ENCODE measurements at regions not wholly inside any gene's neighbourhood (a gene's known extent, or its start where the extent isn't known, plus 50 kb on each side); places are given as distances from the start of the nearest gene placed in this dataset.

DNA sequence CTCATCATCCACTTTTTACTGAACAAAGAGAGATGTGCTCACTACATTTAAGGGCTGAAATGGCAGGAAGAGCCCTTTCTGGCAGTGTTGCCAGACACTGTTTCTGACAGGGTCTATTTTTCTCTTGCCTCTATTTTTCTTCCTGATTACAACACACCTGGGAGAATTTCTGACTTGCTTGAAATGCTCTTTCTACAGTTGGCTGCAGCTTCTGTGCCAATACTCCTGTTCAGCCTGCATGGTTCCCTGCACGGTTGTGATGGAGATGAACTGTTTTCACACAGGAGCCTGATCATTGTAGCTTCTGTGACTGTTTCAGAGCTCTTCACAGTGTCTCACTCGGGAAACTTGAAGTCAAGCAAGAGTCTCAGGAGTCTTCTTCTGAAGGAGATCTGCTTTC lies 83.0 kb upstream of the DLG1 start (continued):
- no peak for TF ChIP-seq ZNF274 (IDR thresholded peaks at IDR 0.05; ENCODE audit: borderline replicate concordance, extremely low read depth, low read length)
- no peak for TF ChIP-seq ASH2L (IDR thresholded peaks at IDR 0.05; ENCODE audit: low read length)
- TF ChIP-seq EP300 (IDR thresholded peaks at IDR 0.05; ENCODE audit: borderline replicate concordance in 1 of 2, low read depth in 2 of 2, low read length in 2 of 2) = no peak
- no peak for TF ChIP-seq RBBP5 (IDR thresholded peaks at IDR 0.05; ENCODE audit: borderline replicate concordance, low read depth, low read length)
- no peak for TF ChIP-seq KDM4A (IDR thresholded peaks at IDR 0.05; ENCODE audit: low read depth, low read length, severe bottlenecking)
- TF ChIP-seq TAF7 (optimal IDR thresholded peaks at IDR 0.05; ENCODE audit: borderline replicate concordance, low read depth, low read length) = no peak
- TF ChIP-seq SP4 (IDR thresholded peaks at IDR 0.05; ENCODE audit: low read length) = no peak
- TF ChIP-seq SP1 (IDR thresholded peaks at IDR 0.05; ENCODE audit: low read depth, low read length) = no peak

Measured in H1 (cell line).